ENCODE measurements at regions not wholly inside any gene's neighbourhood (a gene's known extent, or its start where the extent isn't known, plus 50 kb on each side); places are given as distances from the start of the nearest gene placed in this dataset.

DNA sequence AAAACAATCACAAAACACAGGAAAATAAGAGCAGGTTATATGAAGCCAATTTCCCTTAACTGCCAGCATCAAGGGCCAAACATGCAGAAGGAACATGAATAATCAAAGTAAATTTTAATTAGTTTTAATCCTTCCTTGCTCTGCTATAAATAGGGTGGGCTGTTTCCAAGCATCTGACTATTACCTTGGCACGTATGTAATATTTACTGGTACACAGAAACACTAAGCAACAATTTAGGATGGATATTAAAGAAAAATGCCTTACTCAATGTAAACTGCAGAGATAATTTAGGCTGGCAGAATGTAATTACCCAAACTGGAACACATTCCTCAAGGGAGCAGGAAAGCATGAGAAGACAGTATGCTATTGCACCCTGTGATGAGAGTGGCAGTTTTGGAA lies 468.2 kb downstream of the TDRD15 start:
- TF ChIP-seq, protein P1, sequence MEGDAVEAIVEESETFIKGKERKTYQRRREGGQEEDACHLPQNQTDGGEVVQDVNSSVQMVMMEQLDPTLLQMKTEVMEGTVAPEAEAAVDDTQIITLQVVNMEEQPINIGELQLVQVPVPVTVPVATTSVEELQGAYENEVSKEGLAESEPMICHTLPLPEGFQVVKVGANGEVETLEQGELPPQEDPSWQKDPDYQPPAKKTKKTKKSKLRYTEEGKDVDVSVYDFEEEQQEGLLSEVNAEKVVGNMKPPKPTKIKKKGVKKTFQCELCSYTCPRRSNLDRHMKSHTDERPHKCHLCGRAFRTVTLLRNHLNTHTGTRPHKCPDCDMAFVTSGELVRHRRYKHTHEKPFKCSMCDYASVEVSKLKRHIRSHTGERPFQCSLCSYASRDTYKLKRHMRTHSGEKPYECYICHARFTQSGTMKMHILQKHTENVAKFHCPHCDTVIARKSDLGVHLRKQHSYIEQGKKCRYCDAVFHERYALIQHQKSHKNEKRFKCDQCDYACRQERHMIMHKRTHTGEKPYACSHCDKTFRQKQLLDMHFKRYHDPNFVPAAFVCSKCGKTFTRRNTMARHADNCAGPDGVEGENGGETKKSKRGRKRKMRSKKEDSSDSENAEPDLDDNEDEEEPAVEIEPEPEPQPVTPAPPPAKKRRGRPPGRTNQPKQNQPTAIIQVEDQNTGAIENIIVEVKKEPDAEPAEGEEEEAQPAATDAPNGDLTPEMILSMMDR (IDR thresholded peaks at IDR 0.05; ENCODE audit: insufficient read depth, low read length, missing control alignments), result no peak
- ChIA-PET POLR2A (no interaction called here), CTCF (no interaction called here)
- no peak for DNase-seq (ENCODE audit: low read depth, low spot score)
- H3K4me3 ChIP-seq (ENCODE audit: low read depth, low read length), result no peak overlapping the region

- no peak overlapping the region for H3K4me3 ChIP-seq (ENCODE audit: low read depth, low read length)
- DNase-seq (ENCODE audit: low read depth, low spot score), result no peak
- CTCF ChIA-PET, result no interaction called here
- TF ChIP-seq, protein P1 (IDR thresholded peaks at IDR 0.05; ENCODE audit: insufficient read depth, low read length, missing control alignments), result no peak
- POLR2A ChIA-PET, result no interaction called here
Measured at GRCh38 chr2:21599417-21599816, 475.6 kb downstream of the TDRD15 start.

DNA sequence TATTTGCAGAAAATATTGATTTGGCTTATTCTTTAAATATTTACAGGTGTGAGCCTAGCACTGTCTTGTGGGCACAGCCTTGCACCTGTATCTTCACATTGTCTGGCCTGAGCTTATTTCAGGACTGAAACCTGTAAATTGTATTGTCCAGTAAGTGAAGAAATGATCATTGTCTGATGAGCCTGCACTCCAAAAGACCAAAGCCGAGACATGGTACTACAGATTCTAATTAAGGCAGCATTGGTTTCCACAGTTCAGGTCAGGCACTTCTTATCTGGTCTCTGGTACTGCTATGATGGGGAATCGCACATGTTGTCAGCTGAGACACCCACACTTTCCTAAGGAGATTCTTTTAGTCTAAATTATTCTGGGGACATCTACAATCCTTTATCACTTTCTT lies 479.0 kb downstream of the TDRD15 start:
- no peak for DNase-seq (ENCODE audit: low read depth, low spot score)
- TF ChIP-seq, protein P1 (IDR thresholded peaks at IDR 0.05; ENCODE audit: insufficient read depth, low read length, missing control alignments), result no peak

DNA sequence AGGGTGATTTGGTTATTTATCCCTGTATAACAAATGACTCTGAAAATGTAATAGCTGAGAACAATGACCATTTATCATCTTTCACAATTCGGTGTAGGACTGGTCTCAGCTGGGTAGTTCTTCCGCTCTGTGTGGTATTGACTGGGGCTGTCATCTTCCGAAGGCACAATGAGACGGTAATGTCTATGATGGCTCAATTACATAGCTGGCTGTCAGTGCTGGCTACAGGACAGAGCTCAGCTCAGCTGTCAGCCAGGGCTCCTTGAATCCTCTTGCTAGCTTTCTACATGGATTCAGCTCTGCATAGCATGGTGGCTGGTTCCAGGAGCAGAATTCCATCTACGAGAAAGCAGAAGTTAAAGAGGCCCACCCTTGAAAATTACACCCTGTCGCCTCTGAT lies 483.8 kb downstream of the TDRD15 start:
- no peak for DNase-seq (ENCODE audit: low read depth, low spot score)
- ChIA-PET CTCF (no interaction called here), POLR2A (no interaction called here)
- TF ChIP-seq, protein P1 (IDR thresholded peaks at IDR 0.05; ENCODE audit: insufficient read depth, low read length, missing control alignments), result no peak
- no peak overlapping the region for H3K4me3 ChIP-seq (ENCODE audit: low read depth, low read length)

More for the DNA sequence above, 479.0 kb downstream of the TDRD15 start:
- POLR2A ChIA-PET, result no interaction called here
- CTCF ChIA-PET, result no interaction called here
- H3K4me3 ChIP-seq (ENCODE audit: low read depth, low read length), result no peak overlapping the region

- H3K4me3 ChIP-seq (ENCODE audit: low read depth, low read length), result no peak overlapping the region
- TF ChIP-seq, protein P1 (IDR thresholded peaks at IDR 0.05; ENCODE audit: insufficient read depth, low read length, missing control alignments), result no peak
- no peak for DNase-seq (ENCODE audit: low read depth, low spot score)
- POLR2A ChIA-PET, result no interaction called here
- CTCF ChIA-PET, result no interaction called here
Measured at GRCh38 chr2:21610304-21610703, 486.5 kb downstream of the TDRD15 start.

- no peak overlapping the region for H3K4me3 ChIP-seq (ENCODE audit: low read depth, low read length)
- TF ChIP-seq, protein P1 (IDR thresholded peaks at IDR 0.05; ENCODE audit: insufficient read depth, low read length, missing control alignments), result no peak
- no peak for DNase-seq (ENCODE audit: low read depth, low spot score)
- POLR2A ChIA-PET, result no interaction called here
- CTCF ChIA-PET, result no interaction called here
Measured at GRCh38 chr2:21617885-21618434, 494.2 kb downstream of the TDRD15 start.

Data from AG04449 (cell line).